Upper lobe of right lung (tissue), 1 donor: ENCODE measurements at regions not wholly inside any gene's neighbourhood (a gene's known extent, or its start where the extent isn't known, plus 50 kb on each side); places are given as distances from the start of the nearest gene placed in this dataset.

Source experiments
- ATAC-seq: fragments of 200-7000 bp; cut with Tn5 transposase; one replicate; pipeline ENCODE4 v1.9.1; 2020; ENCODE audit warnings: mild to moderate bottlenecking, moderate library complexity
- DNase-seq: peaks from one replicate; pipeline ENCODE4 v3.0.0-alpha.2; 2020
- H3K27ac ChIP-seq: fragments of 200-600 bp; one replicate; pipeline ENCODE4 v1.8.0; 2022
- H3K27me3 ChIP-seq: fragments of 200-600 bp; one replicate; pipeline ENCODE4 v1.8.0; 2022; ENCODE audit warnings: mild to moderate bottlenecking
- H3K36me3 ChIP-seq: fragments of 200-600 bp; one replicate; pipeline ENCODE4 v1.8.0; 2022
- H3K4me1 ChIP-seq: fragments of 200-600 bp; one replicate; pipeline ENCODE4 v1.8.0; 2022
- H3K4me3 ChIP-seq: fragments of 200-600 bp; one replicate; pipeline ENCODE4 v1.8.0; 2022; ENCODE audit warnings: mild to moderate bottlenecking
- H3K9me3 ChIP-seq: fragments of 200-600 bp; one replicate; pipeline ENCODE4 v1.8.0; 2022
- intact Hi-C: fragments of 100-400 bp; cut with DNase I; formaldehyde crosslinking; loops from one replicate; pipeline ENCODE4 v1.11.0; 2022
- TF ChIP-seq, protein P1 (sequence below): fragments of 200-600 bp; IDR thresholded peaks from one replicate; pipeline ENCODE4 v1.8.0; 2022; ENCODE audit warnings: antibody characterized with exemption
- donor health status: DM: no; HTN: yes; CAD: no; lungs with severe emphysema.

DNA sequence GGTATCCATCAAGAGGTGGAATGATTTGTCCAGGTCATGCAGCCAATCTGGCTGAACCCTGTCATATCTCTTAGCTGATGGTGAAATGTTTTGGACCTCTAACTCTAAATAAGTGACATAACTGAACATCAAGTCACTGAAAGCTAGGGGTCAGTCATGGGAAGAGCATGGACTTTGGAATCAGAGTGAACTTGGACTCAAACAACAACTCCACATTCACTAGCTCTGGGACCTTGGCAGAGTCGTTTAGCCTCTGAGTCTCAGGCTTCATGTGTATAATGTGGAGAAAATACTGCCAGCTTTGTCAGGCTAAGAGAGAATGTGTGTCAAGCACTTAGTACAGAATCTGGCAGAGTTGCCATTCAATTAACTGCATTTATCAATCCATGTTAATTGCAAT lies 557.8 kb upstream of the CFAP20DC start:
- ATAC-seq (peak; percentile 42), DNase-seq (no peak)
- intact Hi-C loops, result no loop called here
- peaks cover 4% of the 10 kb centered on the region for H3K4me1 ChIP-seq
- H3K27ac ChIP-seq, result no peak overlapping the region
- TF ChIP-seq, protein P1, sequence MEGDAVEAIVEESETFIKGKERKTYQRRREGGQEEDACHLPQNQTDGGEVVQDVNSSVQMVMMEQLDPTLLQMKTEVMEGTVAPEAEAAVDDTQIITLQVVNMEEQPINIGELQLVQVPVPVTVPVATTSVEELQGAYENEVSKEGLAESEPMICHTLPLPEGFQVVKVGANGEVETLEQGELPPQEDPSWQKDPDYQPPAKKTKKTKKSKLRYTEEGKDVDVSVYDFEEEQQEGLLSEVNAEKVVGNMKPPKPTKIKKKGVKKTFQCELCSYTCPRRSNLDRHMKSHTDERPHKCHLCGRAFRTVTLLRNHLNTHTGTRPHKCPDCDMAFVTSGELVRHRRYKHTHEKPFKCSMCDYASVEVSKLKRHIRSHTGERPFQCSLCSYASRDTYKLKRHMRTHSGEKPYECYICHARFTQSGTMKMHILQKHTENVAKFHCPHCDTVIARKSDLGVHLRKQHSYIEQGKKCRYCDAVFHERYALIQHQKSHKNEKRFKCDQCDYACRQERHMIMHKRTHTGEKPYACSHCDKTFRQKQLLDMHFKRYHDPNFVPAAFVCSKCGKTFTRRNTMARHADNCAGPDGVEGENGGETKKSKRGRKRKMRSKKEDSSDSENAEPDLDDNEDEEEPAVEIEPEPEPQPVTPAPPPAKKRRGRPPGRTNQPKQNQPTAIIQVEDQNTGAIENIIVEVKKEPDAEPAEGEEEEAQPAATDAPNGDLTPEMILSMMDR, result peak; percentile 22
- H3K9me3 ChIP-seq, result no peaks in the 10 kb centered on the region
- H3K27me3 ChIP-seq, result no peaks in the 10 kb centered on the region
- H3K4me3 ChIP-seq, result no peak overlapping the region
- H3K36me3 ChIP-seq, result no peaks in the 10 kb centered on the region

DNA sequence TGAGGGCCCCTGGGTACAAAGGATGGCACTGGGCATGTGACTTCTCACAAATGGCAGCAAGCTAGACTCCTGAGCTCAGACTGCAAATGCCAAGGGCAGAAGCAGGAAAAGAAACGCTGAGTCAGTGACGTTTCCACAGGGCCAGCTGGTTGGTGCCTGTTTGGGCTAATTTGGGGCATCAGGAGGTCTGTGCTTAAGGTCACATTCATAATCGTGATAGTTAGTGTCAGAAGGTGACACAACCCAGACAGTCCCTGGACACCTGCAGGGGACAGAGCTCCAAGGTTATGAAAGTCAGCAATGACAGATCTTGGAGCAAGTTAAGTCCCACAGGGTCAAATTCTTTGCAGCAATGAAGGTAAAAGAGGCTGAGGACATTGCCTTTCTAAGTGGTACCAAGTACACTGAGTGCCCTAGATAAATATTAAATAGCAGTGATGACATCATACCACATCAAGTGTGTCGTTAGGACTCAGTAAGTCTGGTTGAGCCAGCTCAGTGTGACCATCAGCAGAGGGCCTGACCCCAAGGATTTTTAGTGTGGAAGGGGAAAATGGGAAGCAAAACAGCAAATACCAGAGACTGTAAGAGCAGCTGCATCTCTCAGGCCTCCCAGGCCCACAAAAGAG lies 556.9 kb upstream of the CFAP20DC start:
- intact Hi-C loops, result no loop called here
- peak; percentile 60 for ATAC-seq
- H3K9me3 ChIP-seq, result no peaks in the 10 kb centered on the region

DNA sequence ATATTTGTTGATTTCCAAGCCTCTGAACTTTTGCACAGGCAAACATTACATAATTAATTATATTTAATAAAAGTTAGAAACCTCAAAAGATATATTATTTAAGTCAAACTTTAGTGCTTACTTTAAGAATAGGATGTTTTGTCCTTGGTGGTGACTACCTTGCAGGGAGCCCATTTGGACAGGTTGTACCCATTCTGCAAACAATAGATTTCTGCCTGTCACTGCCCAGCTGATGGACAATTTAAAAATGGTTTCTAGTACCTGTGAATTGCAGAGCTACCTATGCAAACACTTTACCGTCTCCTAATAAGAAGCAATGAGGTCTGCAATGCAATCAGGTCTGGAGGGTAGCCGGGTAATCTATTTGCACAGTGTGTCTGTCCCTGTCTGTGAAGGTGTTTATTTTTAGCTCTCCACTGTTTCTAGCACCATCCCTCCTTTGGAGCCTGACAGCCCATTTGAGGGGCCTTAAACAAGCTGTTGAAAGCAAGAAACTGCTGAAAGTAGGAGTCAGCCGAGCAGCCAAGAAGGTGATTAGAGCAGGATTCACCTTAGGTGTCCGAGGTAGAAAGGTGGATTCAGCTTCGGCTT lies 556.2 kb upstream of the CFAP20DC start:
- ATAC-seq (no peak), DNase-seq (no peak)
- H3K36me3 ChIP-seq, result no peaks in the 10 kb centered on the region
- no peak overlapping the region for H3K27ac ChIP-seq
- no peak overlapping the region for H3K4me3 ChIP-seq
- TF ChIP-seq, protein P1, result no peak
- intact Hi-C loops, result no loop called here
- H3K27me3 ChIP-seq, result no peaks in the 10 kb centered on the region
- H3K9me3 ChIP-seq, result no peaks in the 10 kb centered on the region
- peaks cover 4% of the 10 kb centered on the region for H3K4me1 ChIP-seq

More for the DNA sequence above, 556.9 kb upstream of the CFAP20DC start:
- H3K4me1 ChIP-seq, result peaks cover 4% of the 10 kb centered on the region
- no peaks in the 10 kb centered on the region for H3K27me3 ChIP-seq
- DNase-seq, result no peak
- TF ChIP-seq, protein P1, result no peak
- no peak overlapping the region for H3K4me3 ChIP-seq
- no peak overlapping the region for H3K27ac ChIP-seq
- H3K36me3 ChIP-seq, result no peaks in the 10 kb centered on the region

DNA sequence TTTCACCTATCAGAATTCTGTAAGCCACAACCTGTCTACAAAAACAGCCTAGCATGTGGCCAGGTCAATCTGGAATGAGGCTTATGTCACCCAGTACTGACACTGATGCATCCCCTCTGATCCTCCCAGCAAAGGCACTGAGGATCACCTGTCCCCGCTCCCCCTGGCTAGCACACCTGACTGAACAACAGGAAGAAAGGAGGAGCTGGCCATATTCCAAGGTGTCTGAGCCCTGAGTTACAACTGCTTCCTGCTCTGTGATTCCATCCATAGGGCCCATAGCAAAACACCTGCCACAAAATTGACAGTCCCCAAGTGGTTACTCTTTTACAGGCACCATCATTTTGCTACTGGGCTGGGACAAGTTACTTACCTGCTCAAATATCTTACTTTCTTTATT lies 555.5 kb upstream of the CFAP20DC start:
- Histone ChIP-seq H3K36me3 (no peaks in the 10 kb centered on the region), H3K27ac (no peak overlapping the region), H3K9me3 (no peaks in the 10 kb centered on the region), H3K4me1 (peaks cover 4% of the 10 kb centered on the region), H3K4me3 (no peak overlapping the region), H3K27me3 (no peaks in the 10 kb centered on the region)
- intact Hi-C loops, result no loop called here
- TF ChIP-seq, protein P1, result no peak
- ATAC-seq, result no peak
- no peak for DNase-seq

DNA sequence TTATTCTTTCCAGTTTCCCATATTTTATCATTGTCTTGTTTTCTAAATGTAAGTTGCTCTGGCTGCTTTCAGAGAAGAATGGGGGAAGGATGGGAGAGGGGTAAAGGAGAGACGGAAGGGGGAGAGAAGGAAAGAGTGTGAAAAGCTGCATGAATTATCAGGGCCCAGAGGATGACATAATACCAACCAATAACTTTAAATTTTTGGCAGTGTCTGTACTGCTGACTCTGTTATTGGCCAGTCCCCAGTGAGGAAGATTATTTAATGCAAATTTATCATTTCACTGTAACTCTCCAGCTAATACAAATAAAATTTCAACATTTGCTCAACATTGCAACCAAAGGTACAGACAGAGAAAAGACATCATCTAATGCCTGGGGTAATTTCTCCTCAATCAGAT lies 551.7 kb upstream of the CFAP20DC start:
- no peak for DNase-seq
- no peak for ATAC-seq
- TF ChIP-seq, protein P1, result no peak
- Histone ChIP-seq H3K4me3 (no peak overlapping the region), H3K4me1 (no peaks in the 10 kb centered on the region), H3K9me3 (no peaks in the 10 kb centered on the region), H3K27me3 (no peaks in the 10 kb centered on the region), H3K27ac (no peak overlapping the region), H3K36me3 (no peaks in the 10 kb centered on the region)
- intact Hi-C loops, result no loop called here

DNA sequence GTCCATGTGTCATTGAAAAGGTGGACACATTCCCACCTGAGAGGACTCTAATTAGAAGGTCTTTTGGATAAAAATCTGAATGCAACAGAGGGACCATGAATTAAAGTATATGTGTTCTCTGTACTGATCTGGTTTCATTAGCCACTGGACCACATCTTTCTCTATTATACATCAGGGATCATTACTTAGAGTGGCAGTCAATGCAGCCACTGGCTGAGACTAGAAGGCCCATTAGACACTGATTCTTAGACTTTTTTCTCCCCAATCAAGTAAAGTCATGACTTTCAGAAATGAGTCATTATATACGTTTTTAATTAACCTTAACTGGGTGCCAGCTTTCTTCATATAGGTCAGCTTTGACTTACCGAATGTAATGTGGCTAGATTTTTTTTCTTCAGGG lies 550.8 kb upstream of the CFAP20DC start:
- ATAC-seq (no peak), DNase-seq (no peak)
- Histone ChIP-seq H3K27me3 (no peaks in the 10 kb centered on the region), H3K4me3 (no peak overlapping the region), H3K27ac (no peak overlapping the region), H3K36me3 (no peaks in the 10 kb centered on the region), H3K4me1 (no peaks in the 10 kb centered on the region), H3K9me3 (no peaks in the 10 kb centered on the region)
- TF ChIP-seq, protein P1, result no peak
- intact Hi-C loops, result no loop called here
